ENCODE measurements at regions not wholly inside any gene's neighbourhood (a gene's known extent, or its start where the extent isn't known, plus 50 kb on each side); places are given as distances from the start of the nearest gene placed in this dataset.

DNA sequence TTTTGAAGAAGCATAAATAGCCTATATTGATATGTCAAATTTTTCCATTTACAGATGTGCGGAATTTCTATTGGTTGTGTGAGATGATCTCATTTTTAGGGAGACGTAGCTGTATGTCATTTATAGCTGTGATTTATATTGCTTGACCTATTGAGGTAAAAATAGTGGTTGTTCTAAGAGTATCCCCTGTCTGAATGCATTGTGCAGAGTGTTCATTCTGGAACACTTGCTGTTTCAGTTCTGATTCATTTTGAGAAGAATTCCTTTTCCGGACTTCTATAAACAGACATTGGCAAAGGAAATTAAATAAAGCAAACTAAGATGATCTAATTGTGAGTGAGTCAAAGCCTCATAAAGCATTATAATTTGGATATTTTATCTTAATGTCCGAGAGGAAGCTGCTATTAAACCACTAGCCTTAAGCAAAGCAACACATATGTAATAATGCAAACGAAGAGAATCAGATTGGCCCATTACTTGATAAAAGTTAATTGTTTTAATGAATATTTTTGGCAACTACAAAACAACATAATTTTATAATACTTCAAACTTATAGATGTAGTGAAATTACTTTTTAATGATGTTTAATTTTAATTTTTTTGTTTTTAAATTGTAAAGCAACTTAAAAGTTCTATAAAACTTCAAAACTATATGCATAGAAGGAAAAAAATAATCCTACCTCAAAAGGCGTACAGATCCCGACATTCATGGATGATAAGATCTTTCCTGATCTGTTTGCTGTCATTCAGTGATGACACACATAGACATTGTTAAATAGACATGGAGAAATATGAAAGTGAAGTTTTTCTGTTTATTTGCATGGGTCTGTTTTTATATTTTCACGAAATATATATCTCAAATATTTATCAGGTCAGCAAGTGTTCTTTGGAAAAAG is 942.6 kb upstream of the SLC10A2 start:
- peak; percentile 14 to 65 for DNase-seq (ENCODE audit: low read depth in 2 of 2)
- TF ChIP-seq, protein P1, sequence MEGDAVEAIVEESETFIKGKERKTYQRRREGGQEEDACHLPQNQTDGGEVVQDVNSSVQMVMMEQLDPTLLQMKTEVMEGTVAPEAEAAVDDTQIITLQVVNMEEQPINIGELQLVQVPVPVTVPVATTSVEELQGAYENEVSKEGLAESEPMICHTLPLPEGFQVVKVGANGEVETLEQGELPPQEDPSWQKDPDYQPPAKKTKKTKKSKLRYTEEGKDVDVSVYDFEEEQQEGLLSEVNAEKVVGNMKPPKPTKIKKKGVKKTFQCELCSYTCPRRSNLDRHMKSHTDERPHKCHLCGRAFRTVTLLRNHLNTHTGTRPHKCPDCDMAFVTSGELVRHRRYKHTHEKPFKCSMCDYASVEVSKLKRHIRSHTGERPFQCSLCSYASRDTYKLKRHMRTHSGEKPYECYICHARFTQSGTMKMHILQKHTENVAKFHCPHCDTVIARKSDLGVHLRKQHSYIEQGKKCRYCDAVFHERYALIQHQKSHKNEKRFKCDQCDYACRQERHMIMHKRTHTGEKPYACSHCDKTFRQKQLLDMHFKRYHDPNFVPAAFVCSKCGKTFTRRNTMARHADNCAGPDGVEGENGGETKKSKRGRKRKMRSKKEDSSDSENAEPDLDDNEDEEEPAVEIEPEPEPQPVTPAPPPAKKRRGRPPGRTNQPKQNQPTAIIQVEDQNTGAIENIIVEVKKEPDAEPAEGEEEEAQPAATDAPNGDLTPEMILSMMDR (IDR thresholded peaks at IDR 0.05; ENCODE audit: low read depth, low read length), result no peak
- H3K4me3 ChIP-seq (replicated peaks in 1 of 2; ENCODE audit: low read depth in 2 of 2, low read length in 2 of 2), result no peak overlapping the region

DNA sequence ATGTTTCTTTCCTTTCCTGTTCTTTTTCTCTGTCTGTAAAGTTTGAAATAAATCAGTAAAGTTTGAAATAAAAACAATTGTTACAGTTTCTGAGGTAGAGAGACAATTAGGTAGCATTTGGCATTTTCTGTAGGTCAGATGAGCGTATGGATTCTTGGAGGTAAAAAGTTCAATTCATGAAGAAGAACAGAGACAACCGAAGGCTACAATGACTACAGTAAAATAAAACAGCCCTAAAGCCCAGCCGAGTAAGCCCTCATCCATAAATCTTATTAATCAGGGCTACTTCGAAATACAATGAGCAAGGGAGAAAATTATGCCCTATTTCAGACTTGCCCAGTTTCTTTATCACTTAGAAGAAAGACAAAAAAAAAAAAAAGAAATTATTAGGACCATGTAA is 941.9 kb upstream of the SLC10A2 start:
- no peak for DNase-seq (ENCODE audit: low read depth in 2 of 2)
- TF ChIP-seq, protein P1 (IDR thresholded peaks at IDR 0.05; ENCODE audit: low read depth, low read length), result no peak
- no peak overlapping the region for H3K4me3 ChIP-seq (replicated peaks in 1 of 2; ENCODE audit: low read depth in 2 of 2, low read length in 2 of 2)

DNA sequence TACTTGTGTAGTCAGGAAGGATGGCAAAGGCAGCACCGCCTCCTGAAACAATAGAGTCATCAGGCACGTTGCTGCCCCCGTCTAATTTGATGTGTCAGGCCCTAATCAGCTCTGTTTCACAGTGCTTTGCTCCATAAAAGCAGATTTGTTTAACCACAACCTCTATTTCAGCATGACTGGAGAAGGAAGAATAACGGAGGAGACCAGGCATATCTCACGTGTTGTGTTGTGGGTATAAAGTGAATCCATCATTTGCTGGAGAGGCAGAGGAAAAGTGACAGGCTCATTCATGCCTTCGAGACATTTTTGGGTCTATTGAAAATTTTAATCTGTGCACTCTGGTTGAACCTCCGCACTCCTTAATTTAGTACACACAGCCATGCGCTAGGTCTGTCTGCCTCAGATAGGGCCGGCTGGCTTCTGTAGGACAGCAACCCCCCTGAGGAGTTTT is 940.4 kb upstream of the SLC10A2 start:
- TF ChIP-seq, protein P1 (IDR thresholded peaks at IDR 0.05; ENCODE audit: low read depth, low read length), result no peak
- DNase-seq (ENCODE audit: low read depth in 2 of 2), result peak; percentile 28 to 29
- H3K4me3 ChIP-seq (replicated peaks in 1 of 2; ENCODE audit: low read depth in 2 of 2, low read length in 2 of 2), result no peak overlapping the region

DNA sequence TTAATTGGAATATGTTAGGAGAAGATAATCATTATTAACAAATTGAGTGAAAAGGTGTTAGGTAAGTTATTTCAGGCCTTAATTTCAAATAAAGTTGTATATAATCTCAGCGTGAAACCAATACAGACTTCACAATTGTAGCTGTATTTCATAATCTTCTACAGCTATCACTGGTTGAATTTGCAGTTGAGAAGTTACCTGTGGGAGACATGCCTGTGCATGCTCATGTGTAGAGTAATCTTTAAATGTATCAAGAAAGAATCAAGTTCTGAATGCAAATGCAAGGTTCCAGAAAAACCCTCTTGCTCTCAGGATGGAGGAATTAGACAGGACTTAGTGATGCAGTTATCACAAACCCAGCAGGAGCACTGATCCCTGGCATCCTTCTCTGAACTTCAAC is 938.4 kb upstream of the SLC10A2 start:
- TF ChIP-seq, protein P1 (IDR thresholded peaks at IDR 0.05; ENCODE audit: low read depth, low read length), result no peak
- DNase-seq (ENCODE audit: low read depth in 2 of 2), result no peak
- no peak overlapping the region for H3K4me3 ChIP-seq (replicated peaks in 1 of 2; ENCODE audit: low read depth in 2 of 2, low read length in 2 of 2)

DNA sequence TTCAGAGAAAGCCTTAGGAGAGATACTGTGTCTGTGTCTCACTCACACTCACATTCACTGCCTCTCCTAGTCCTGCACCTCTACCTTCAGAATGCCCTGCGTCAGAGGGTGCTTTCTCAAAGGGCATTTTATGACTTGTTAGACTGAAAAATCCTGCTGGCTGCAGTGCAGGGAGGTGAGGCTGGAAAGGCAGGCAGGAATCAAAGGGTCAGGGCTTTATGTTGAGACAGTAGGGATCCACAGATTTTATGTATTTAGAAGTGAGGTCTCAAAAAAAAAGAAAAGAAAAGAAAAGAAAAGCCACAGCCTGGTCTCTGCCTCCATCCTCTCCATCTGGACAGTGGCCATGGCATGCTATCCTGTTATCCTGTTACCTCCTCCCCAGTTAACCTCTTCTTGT is 936.0 kb upstream of the SLC10A2 start:
- DNase-seq (ENCODE audit: low read depth in 2 of 2), result no peak
- H3K4me3 ChIP-seq (replicated peaks in 1 of 2; ENCODE audit: low read depth in 2 of 2, low read length in 2 of 2), result no peak overlapping the region
- TF ChIP-seq, protein P1 (IDR thresholded peaks at IDR 0.05; ENCODE audit: low read depth, low read length), result no peak

DNA sequence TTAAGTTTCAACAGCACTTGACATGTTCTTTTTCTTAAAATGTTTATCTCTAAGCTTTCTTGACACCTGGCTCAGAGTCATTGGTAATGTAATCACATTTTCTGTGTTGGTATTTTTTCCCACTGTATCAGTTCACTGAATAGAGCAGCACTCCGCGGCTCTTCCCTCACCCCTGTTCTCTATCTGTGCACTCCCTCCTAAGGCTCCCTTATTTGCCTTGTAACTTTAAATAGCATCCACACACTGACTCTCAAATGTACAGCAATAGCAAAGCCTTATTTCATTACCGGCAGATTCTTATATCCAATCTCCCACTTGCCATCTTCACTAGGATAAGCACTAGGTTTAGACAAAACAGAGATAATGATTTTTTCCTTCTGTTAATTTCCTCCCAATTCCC is 935.5 kb upstream of the SLC10A2 start:
- no peak overlapping the region for H3K4me3 ChIP-seq (replicated peaks in 1 of 2; ENCODE audit: low read depth in 2 of 2, low read length in 2 of 2)
- DNase-seq (ENCODE audit: low read depth in 2 of 2), result no peak
- TF ChIP-seq, protein P1 (IDR thresholded peaks at IDR 0.05; ENCODE audit: low read depth, low read length), result no peak
